ENCODE measurements at regions not wholly inside any gene's neighbourhood (a gene's known extent, or its start where the extent isn't known, plus 50 kb on each side); places are given as distances from the start of the nearest gene placed in this dataset.
"Not testable (repeated sequence)": the region's sequence is repeated elsewhere in the genome, so short reads cannot be mapped to it uniquely, and the experiment has no call there.

GRCh38 chr1:208465786-208466590 lies 221.8 kb upstream of the PLXNA2 start:
- TF ChIP-seq POLR2A (IDR thresholded peaks at IDR 0.05; ENCODE audit: low read depth, low read length) (no peak), SPI1 (IDR thresholded peaks at IDR 0.05; ENCODE audit: low read depth, low read length) (no peak), PAX5 (IDR thresholded peaks at IDR 0.05; ENCODE audit: insufficient read depth, low read length, severe bottlenecking) (no peak), POU2F2 (IDR thresholded peaks at IDR 0.05; ENCODE audit: low read depth, low read length) (no peak), POLR2AphosphoS5 (IDR thresholded peaks at IDR 0.05; ENCODE audit: low read depth, low read length) (no peak), TAF1 (IDR thresholded peaks at IDR 0.05; ENCODE audit: low read depth, low read length) (no peak)
- no peak for DNase-seq (ENCODE audit: insufficient read length, low spot score)
- FAIRE-seq, result no peak

GRCh38 chr1:208467151-208467780 lies 223.1 kb upstream of the PLXNA2 start:
- FAIRE-seq, result no peak
- TF ChIP-seq POU2F2 (IDR thresholded peaks at IDR 0.05; ENCODE audit: low read depth, low read length) (no peak), SPI1 (IDR thresholded peaks at IDR 0.05; ENCODE audit: low read depth, low read length) (no peak), POLR2A (IDR thresholded peaks at IDR 0.05; ENCODE audit: low read depth, low read length) (no peak), PAX5 (IDR thresholded peaks at IDR 0.05; ENCODE audit: insufficient read depth, low read length, severe bottlenecking) (no peak), POLR2AphosphoS5 (IDR thresholded peaks at IDR 0.05; ENCODE audit: low read depth, low read length) (no peak), TAF1 (IDR thresholded peaks at IDR 0.05; ENCODE audit: low read depth, low read length) (no peak)

GRCh38 chr1:208475449-208475848 lies 231.3 kb upstream of the PLXNA2 start:
- TF ChIP-seq POLR2A (IDR thresholded peaks at IDR 0.05; ENCODE audit: low read depth, low read length) (no peak), POLR2AphosphoS5 (IDR thresholded peaks at IDR 0.05; ENCODE audit: low read depth, low read length) (no peak), SPI1 (IDR thresholded peaks at IDR 0.05; ENCODE audit: low read depth, low read length) (no peak)
- FAIRE-seq (no peak), DNase-seq (ENCODE audit: insufficient read length, low spot score) (no peak)

More at GRCh38 chr1:208467151-208467780, 223.1 kb upstream of the PLXNA2 start:
- DNase-seq (ENCODE audit: insufficient read length, low spot score), result no peak

- DNase-seq (ENCODE audit: insufficient read length, low spot score), result no peak
- no peak for FAIRE-seq
- TF ChIP-seq POLR2AphosphoS5 (IDR thresholded peaks at IDR 0.05; ENCODE audit: low read depth, low read length), result no peak
- no peak for TF ChIP-seq POLR2A (IDR thresholded peaks at IDR 0.05; ENCODE audit: low read depth, low read length)
- TF ChIP-seq POU2F2 (IDR thresholded peaks at IDR 0.05; ENCODE audit: low read depth, low read length), result no peak
- TF ChIP-seq TAF1 (IDR thresholded peaks at IDR 0.05; ENCODE audit: low read depth, low read length), result no peak
- no peak for TF ChIP-seq PAX5 (IDR thresholded peaks at IDR 0.05; ENCODE audit: insufficient read depth, low read length, severe bottlenecking)
- no peak for TF ChIP-seq SPI1 (IDR thresholded peaks at IDR 0.05; ENCODE audit: low read depth, low read length)
Observed at GRCh38 chr1:208475951-208476845, 232.0 kb upstream of the PLXNA2 start.

- TF ChIP-seq PAX5 (IDR thresholded peaks at IDR 0.05; ENCODE audit: insufficient read depth, low read length, severe bottlenecking), result no peak
- DNase-seq (ENCODE audit: insufficient read length, low spot score) (no peak), FAIRE-seq (no peak)
Observed at GRCh38 chr1:208476846-208477170, 232.6 kb upstream of the PLXNA2 start.

GRCh38 chr1:208479435-208479834 lies 235.3 kb upstream of the PLXNA2 start:
- no peak for FAIRE-seq
- no peak for TF ChIP-seq POLR2A (IDR thresholded peaks at IDR 0.05; ENCODE audit: low read depth, low read length)
- no peak for TF ChIP-seq TAF1 (IDR thresholded peaks at IDR 0.05; ENCODE audit: low read depth, low read length)
- no peak for TF ChIP-seq SPI1 (IDR thresholded peaks at IDR 0.05; ENCODE audit: low read depth, low read length)
- TF ChIP-seq PAX5 (IDR thresholded peaks at IDR 0.05; ENCODE audit: insufficient read depth, low read length, severe bottlenecking), result no peak
- no peak for TF ChIP-seq POLR2AphosphoS5 (IDR thresholded peaks at IDR 0.05; ENCODE audit: low read depth, low read length)
- TF ChIP-seq POU2F2 (IDR thresholded peaks at IDR 0.05; ENCODE audit: low read depth, low read length), result no peak
- DNase-seq (ENCODE audit: insufficient read length, low spot score), result no peak

GRCh38 chr1:208485512-208485911 lies 241.3 kb upstream of the PLXNA2 start:
- DNase-seq (ENCODE audit: insufficient read length, low spot score), result no peak

GRCh38 chr1:208486677-208487076 lies 242.5 kb upstream of the PLXNA2 start:
- no peak for FAIRE-seq
- TF ChIP-seq POLR2AphosphoS5 (IDR thresholded peaks at IDR 0.05; ENCODE audit: low read depth, low read length) (no peak), TAF1 (IDR thresholded peaks at IDR 0.05; ENCODE audit: low read depth, low read length) (no peak), PAX5 (IDR thresholded peaks at IDR 0.05; ENCODE audit: insufficient read depth, low read length, severe bottlenecking) (no peak), SPI1 (IDR thresholded peaks at IDR 0.05; ENCODE audit: low read depth, low read length) (no peak), POLR2A (IDR thresholded peaks at IDR 0.05; ENCODE audit: low read depth, low read length) (no peak), POU2F2 (IDR thresholded peaks at IDR 0.05; ENCODE audit: low read depth, low read length) (no peak)
- DNase-seq (ENCODE audit: insufficient read length, low spot score), result no peak

More at GRCh38 chr1:208485512-208485911, 241.3 kb upstream of the PLXNA2 start:
- TF ChIP-seq POLR2A (IDR thresholded peaks at IDR 0.05; ENCODE audit: low read depth, low read length), result no peak
- no peak for TF ChIP-seq PAX5 (IDR thresholded peaks at IDR 0.05; ENCODE audit: insufficient read depth, low read length, severe bottlenecking)
- TF ChIP-seq POU2F2 (IDR thresholded peaks at IDR 0.05; ENCODE audit: low read depth, low read length), result no peak
- TF ChIP-seq TAF1 (IDR thresholded peaks at IDR 0.05; ENCODE audit: low read depth, low read length), result no peak
- TF ChIP-seq POLR2AphosphoS5 (IDR thresholded peaks at IDR 0.05; ENCODE audit: low read depth, low read length), result no peak
- no peak for TF ChIP-seq SPI1 (IDR thresholded peaks at IDR 0.05; ENCODE audit: low read depth, low read length)
- no peak for FAIRE-seq

GRCh38 chr1:208488432-208488831 lies 244.2 kb upstream of the PLXNA2 start:
- FAIRE-seq; DNase-seq (ENCODE audit: insufficient read length, low spot score): not testable (repeated sequence)

All from GM12891 (cell line).